Common myeloid progenitor, CD34-positive (primary cell): ENCODE measurements at regions not wholly inside any gene's neighbourhood (a gene's known extent, or its start where the extent isn't known, plus 50 kb on each side); places are given as distances from the start of the nearest gene placed in this dataset.
"Not testable (repeated sequence)": the region's sequence is repeated elsewhere in the genome, so short reads cannot be mapped to it uniquely, and the experiment has no call there.

Source experiments
- CTCF ChIA-PET: fragments of 350-600 bp; sonication (Branson Sonifier 250); formaldehyde crosslinking; loops from one replicate; lab custom pipeline; 2021; ENCODE audit warnings: antibody characterized with exemption; lab: Charles Lee
- POLR2A ChIA-PET: fragments of 350-600 bp; sonication (Branson Sonifier 250); formaldehyde crosslinking; loops from one replicate; lab custom pipeline; 2021; ENCODE audit warnings: antibody characterized with exemption; lab: Charles Lee
- DNase-seq, 3 donors: peaks; one replicate each; pipeline versions ENCODE4 v3.0.0 to v3.0.0-alpha.2; 2013
- H3K27ac ChIP-seq, 2 experiments: 1 replicate in 1 of 2; 2 replicates in 1 of 2; pipeline ENCODE4 v1.7.0; 2013; ENCODE audit warnings: inconsistent platforms in 2 of 2, low read length in 2 of 2, mild to moderate bottlenecking in 2 of 2, low read depth in 1 of 2, moderate library complexity in 1 of 2; ENCODE audit not compliant: severe bottlenecking in 2 of 2, insufficient read depth in 1 of 2, poor library complexity in 1 of 2
- H3K27me3 ChIP-seq, 5 experiments: replicated peaks in 2 of 5; 1 replicate in 3 of 5; 2 replicates in 2 of 5; pipeline versions ENCODE4 v1.6.1 to v1.7.0; 2013; ENCODE audit warnings: low read length in 4 of 5, mild to moderate bottlenecking in 2 of 5, moderate library complexity in 2 of 5, inconsistent platforms in 1 of 5; ENCODE audit not compliant: insufficient read depth in 5 of 5, control insufficient read depth in 4 of 5
- H3K36me3 ChIP-seq, 4 experiments: 1 replicate in 2 of 4; 2 replicates in 2 of 4; pipeline versions ENCODE4 v1.6.1 to v1.7.0; 2013; ENCODE audit warnings: low read length in 3 of 4, control low read depth in 1 of 4, mild to moderate bottlenecking in 1 of 4; ENCODE audit not compliant: control insufficient read depth in 4 of 4, insufficient read depth in 4 of 4
- H3K4me1 ChIP-seq, 4 experiments: 1 replicate in 3 of 4; 2 replicates in 1 of 4; pipeline versions ENCODE4 v1.6.1 to v1.7.1; 2013; ENCODE audit warnings: low read length in 3 of 4, mild to moderate bottlenecking in 3 of 4, control low read depth in 1 of 4, inconsistent platforms in 1 of 4, moderate library complexity in 1 of 4; ENCODE audit not compliant: control insufficient read depth in 4 of 4, insufficient read depth in 4 of 4; ENCODE audit errors: control extremely low read depth in 1 of 4
- H3K4me3 ChIP-seq, 7 experiments: 1 replicate in 4 of 7; 2 replicates in 3 of 7; pipeline versions ENCODE4 v1.5.1 to v1.7.0; 2013; ENCODE audit warnings: mild to moderate bottlenecking in 7 of 7, low read length in 6 of 7, moderate library complexity in 6 of 7, inconsistent platforms in 2 of 7, low read depth in 2 of 7, control low read depth in 1 of 7; ENCODE audit not compliant: insufficient read depth in 4 of 7, control insufficient read depth in 1 of 7; ENCODE audit errors: extremely low read depth in 1 of 7
- H3K9me3 ChIP-seq, 5 experiments: 1 replicate in 4 of 5; 2 replicates in 1 of 5; pipeline versions ENCODE4 v1.6.1 to v1.7.1; 2013; ENCODE audit warnings: low read length in 4 of 5, mild to moderate bottlenecking in 2 of 5, inconsistent platforms in 1 of 5, low read depth in 1 of 5, moderate library complexity in 1 of 5; ENCODE audit not compliant: control insufficient read depth in 4 of 5, insufficient read depth in 2 of 5; ENCODE audit errors: control extremely low read depth in 1 of 5
- WGBS: methylation state at CpG from one replicate; pipeline ENCODE4 v1.1.5; 2013; ENCODE audit not compliant: insufficient coverage; 5-methylcytosine and 5-hydroxymethylcytosine counted together

DNA sequence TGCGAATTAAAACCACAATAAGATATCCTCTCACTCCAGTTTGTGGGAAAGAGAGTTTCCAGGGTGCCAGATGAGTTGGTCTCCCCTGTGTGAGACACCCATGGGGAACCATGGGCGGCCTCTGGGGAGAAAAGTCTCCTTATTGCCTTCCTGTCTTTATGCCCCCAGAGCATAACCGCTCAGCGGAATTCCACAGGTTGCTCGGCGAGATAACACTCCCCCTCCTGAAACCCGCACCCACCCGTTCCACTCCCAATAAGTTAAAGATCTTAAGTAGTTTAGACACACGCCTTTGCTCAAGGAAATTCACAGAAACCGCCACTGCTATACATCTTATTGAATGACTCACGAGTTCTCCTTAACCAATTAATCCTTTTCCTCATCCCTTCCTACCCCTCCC is 1361.6 kb downstream of the CDH11 start:
- H3K4me1 ChIP-seq, POLR2A ChIA-PET, H3K4me3 ChIP-seq, DNase-seq, H3K27ac ChIP-seq, H3K36me3 ChIP-seq, CTCF ChIA-PET, H3K27me3 ChIP-seq, H3K9me3 ChIP-seq: not testable (repeated sequence)
- WGBS: 97% methylated on average over 5 of the region's 11 CpGs

- DNase-seq: no peak
- Histone ChIP-seq H3K9me3 (no peaks in the 10 kb centered on the region), H3K27ac (no peak overlapping the region), H3K27me3 (no peaks in the 10 kb centered on the region), H3K4me1 (no peaks in the 10 kb centered on the region), H3K36me3 (no peaks in the 10 kb centered on the region), H3K4me3 (no peak overlapping the region)
- ChIA-PET CTCF (no interaction called here), POLR2A (no interaction called here)
These were observed 1369.5 kb downstream of the CDH11 start for GRCh38 chr16:63752347-63752746.

- H3K27ac ChIP-seq: no peak overlapping the region
- no peak overlapping the region for H3K4me3 ChIP-seq
- no peaks in the 10 kb centered on the region for H3K36me3 ChIP-seq
- ChIA-PET CTCF (no interaction called here), POLR2A (no interaction called here)
- H3K9me3 ChIP-seq: no peaks in the 10 kb centered on the region
- no peaks in the 10 kb centered on the region for H3K4me1 ChIP-seq
- no peak for DNase-seq
- no peaks in the 10 kb centered on the region for H3K27me3 ChIP-seq
These were observed 1372.6 kb downstream of the CDH11 start for GRCh38 chr16:63749276-63749675.

DNA sequence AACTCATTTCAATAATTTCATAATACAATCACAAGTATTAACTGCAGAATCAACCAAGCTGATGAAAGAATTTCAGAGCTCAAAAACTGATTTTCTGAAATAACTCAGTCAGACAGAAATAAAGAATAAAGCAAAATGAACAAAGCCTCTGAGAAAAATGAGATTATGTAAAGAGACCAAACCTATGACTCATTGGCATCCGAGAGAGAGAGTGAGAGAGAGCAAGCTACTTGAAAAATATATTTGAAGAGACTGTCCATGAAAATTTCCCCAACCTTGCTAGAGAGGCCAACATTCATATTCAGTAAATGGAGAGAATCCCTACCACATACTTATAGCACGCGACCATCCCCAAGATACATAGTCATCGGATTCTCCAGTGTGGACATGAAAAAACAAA is 1376.4 kb downstream of the CDH11 start:
- H3K4me1 ChIP-seq: no peaks in the 10 kb centered on the region
- no peak for DNase-seq
- H3K27me3 ChIP-seq: no peaks in the 10 kb centered on the region
- no peak overlapping the region for H3K27ac ChIP-seq
- no CpG with 5 or more reads among the region's 4 CpGs for WGBS
- no peaks in the 10 kb centered on the region for H3K9me3 ChIP-seq
- no peak overlapping the region for H3K4me3 ChIP-seq
- POLR2A ChIA-PET: no interaction called here
- CTCF ChIA-PET: interaction anchor here (0.8 kb wide), 1 partner anchor 19 kb away, joined by 5 read pairs; no protein-coding TSS in a partner anchor
- H3K36me3 ChIP-seq: no peaks in the 10 kb centered on the region

- no peaks in the 10 kb centered on the region for H3K9me3 ChIP-seq
- no peak for DNase-seq
- H3K4me3 ChIP-seq: no peak overlapping the region
- H3K36me3 ChIP-seq: no peaks in the 10 kb centered on the region
- ChIA-PET CTCF (no interaction called here), POLR2A (no interaction called here)
- no peak overlapping the region for H3K27ac ChIP-seq
- H3K27me3 ChIP-seq: no peaks in the 10 kb centered on the region
- H3K4me1 ChIP-seq: no peaks in the 10 kb centered on the region
- WGBS: 93% methylated on average over 9 of the region's 13 CpGs
These were observed 1377.6 kb downstream of the CDH11 start for GRCh38 chr16:63744077-63744874.

DNA sequence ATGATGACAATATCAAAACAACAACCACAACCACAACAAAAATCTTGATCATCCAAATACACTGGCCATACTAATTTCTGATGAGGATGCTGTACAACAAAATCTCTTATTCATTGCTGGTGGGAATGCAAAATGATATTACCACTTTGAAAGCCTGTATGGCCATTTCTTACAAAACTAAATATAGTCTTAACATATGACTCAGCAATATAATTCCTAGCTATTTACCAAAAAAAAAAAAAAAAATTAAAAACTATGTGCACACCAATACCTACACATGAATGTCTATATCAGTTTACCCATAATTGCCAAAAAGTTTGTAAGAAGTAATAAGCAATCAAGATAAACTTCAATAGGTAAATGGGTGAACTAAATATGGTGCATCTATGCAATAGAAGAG is 1379.7 kb downstream of the CDH11 start:
- Histone ChIP-seq H3K4me1 (no peaks in the 10 kb centered on the region), H3K27me3 (no peaks in the 10 kb centered on the region), H3K36me3 (no peaks in the 10 kb centered on the region), H3K27ac (no peak overlapping the region), H3K4me3 (no peak overlapping the region), H3K9me3 (no peaks in the 10 kb centered on the region)
- DNase-seq: no peak
- ChIA-PET CTCF (no interaction called here), POLR2A (no interaction called here)

DNA sequence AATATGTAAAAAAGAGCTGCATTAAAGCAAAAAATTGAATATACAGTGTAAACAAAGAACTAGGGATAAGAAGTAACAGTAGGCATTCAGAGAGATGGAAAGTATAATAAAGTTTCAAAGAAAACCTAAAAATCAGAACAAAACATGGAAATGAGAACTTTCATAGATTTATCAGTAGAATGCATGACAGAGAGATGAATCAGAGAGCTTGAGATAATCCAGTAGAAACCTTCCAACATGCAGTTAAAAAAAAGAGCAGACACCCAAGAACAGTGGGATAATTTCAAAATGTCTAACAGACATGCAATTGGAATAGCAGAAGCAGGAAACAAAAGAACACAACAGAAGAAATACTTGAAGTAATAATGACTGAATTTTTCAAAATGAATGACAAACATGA is 1384.2 kb downstream of the CDH11 start:
- H3K27me3 ChIP-seq: no peaks in the 10 kb centered on the region
- no peak overlapping the region for H3K27ac ChIP-seq
- no peak for DNase-seq
- no peak overlapping the region for H3K4me3 ChIP-seq
- CTCF ChIA-PET: no interaction called here
- POLR2A ChIA-PET: no interaction called here
- H3K36me3 ChIP-seq: no peaks in the 10 kb centered on the region
- H3K9me3 ChIP-seq: no peaks in the 10 kb centered on the region
- H3K4me1 ChIP-seq: no peaks in the 10 kb centered on the region
